Testis (tissue), 2 donors: ENCODE measurements at regions not wholly inside any gene's neighbourhood (a gene's known extent, or its start where the extent isn't known, plus 50 kb on each side); places are given as distances from the start of the nearest gene placed in this dataset.

Source experiments
- DNase-seq: peaks from one replicate; pipeline ENCODE4 v3.0.0-alpha.2; 2019
- H3K27ac ChIP-seq, 2 donors: fragments of 200-600 bp; sonication (generic); one replicate each; pipeline ENCODE4 v1.5.1; 2019
- H3K27me3 ChIP-seq: fragments of 200-600 bp; sonication (generic); one replicate; pipeline ENCODE4 v1.5.1; 2019
- H3K36me3 ChIP-seq: fragments of 200-600 bp; sonication (generic); one replicate; pipeline ENCODE4 v1.5.1; 2017; ENCODE audit warnings: low read depth; ENCODE audit errors: missing control alignments
- H3K4me1 ChIP-seq: fragments of 200-600 bp; sonication (generic); one replicate; pipeline ENCODE4 v1.5.1; 2019
- H3K4me3 ChIP-seq, 2 donors: fragments of 200-600 bp; sonication (generic); one replicate each; pipeline ENCODE4 v1.5.1; 2017 to 2019
- H3K9me3 ChIP-seq: fragments of 200-600 bp; sonication (generic); one replicate; pipeline ENCODE4 v1.5.1; 2017
- CTCF ChIP-seq, 3 experiments: fragments of 450-650 bp in 2 of 3; fragments of 200-600 bp in 1 of 3; sonication (generic) in 1 of 3; IDR thresholded peaks; one replicate each; pipeline ENCODE4 v1.5.1; 2016 to 2019; ENCODE audit warnings: antibody characterized with exemption in 3 of 3, mild to moderate bottlenecking in 2 of 3, moderate library complexity in 1 of 3
- POLR2A ChIP-seq: fragments of 450-650 bp; IDR thresholded peaks from one replicate; pipeline ENCODE4 v1.6.1; 2017; ENCODE audit warnings: antibody characterized with exemption, mild to moderate bottlenecking, moderate library complexity
- WGBS, 2 donors: methylation state at CpG; one replicate each; pipeline ENCODE4 v1.1.5; 2018; 5-methylcytosine and 5-hydroxymethylcytosine counted together
- intact Hi-C: fragments of 100-400 bp; cut with DNase I; formaldehyde crosslinking; loops from one replicate; pipeline ENCODE4 v1.15.1; 2023; ENCODE audit warnings: low total_unique reads

GRCh38 chr18:2360861-2361260 lies 210.4 kb downstream of the METTL4 start:
- no peaks in the 10 kb centered on the region for H3K36me3 ChIP-seq
- no peak overlapping the region for H3K27ac ChIP-seq
- no peak for TF ChIP-seq POLR2A
- TF ChIP-seq CTCF (IDR thresholded peaks at IDR 0.05): no peak
- no peaks in the 10 kb centered on the region for H3K27me3 ChIP-seq
- 17 to 25% methylated on average over 1 of the region's 1 CpG for WGBS, 2 donors
- H3K9me3 ChIP-seq: no peaks in the 10 kb centered on the region
- DNase-seq: no peak
- no peaks in the 10 kb centered on the region for H3K4me1 ChIP-seq
- intact Hi-C loops: no loop called here
- H3K4me3 ChIP-seq: no peak overlapping the region

GRCh38 chr18:2368102-2368501 lies 203.2 kb downstream of the METTL4 start:
- no peaks in the 10 kb centered on the region for H3K9me3 ChIP-seq
- no peaks in the 10 kb centered on the region for H3K4me1 ChIP-seq
- H3K27me3 ChIP-seq: no peaks in the 10 kb centered on the region
- TF ChIP-seq CTCF (IDR thresholded peaks at IDR 0.05) (no peak), POLR2A (no peak)
- no peaks in the 10 kb centered on the region for H3K36me3 ChIP-seq
- intact Hi-C loops: no loop called here
- DNase-seq: no peak
- WGBS, 2 donors: 93 to 95% methylated on average over 3 of the region's 3 CpGs
- H3K4me3 ChIP-seq: no peak overlapping the region
- H3K27ac ChIP-seq: no peak overlapping the region

GRCh38 chr18:2376707-2377106 lies 194.6 kb downstream of the METTL4 start:
- 73 to 86% methylated on average over 2 of the region's 2 CpGs for WGBS, 2 donors
- no peaks in the 10 kb centered on the region for H3K9me3 ChIP-seq
- TF ChIP-seq POLR2A (no peak), CTCF (IDR thresholded peaks at IDR 0.05) (no peak)

GRCh38 chr18:2380101-2380500 lies 191.2 kb downstream of the METTL4 start:
- intact Hi-C loops: no loop called here
- Histone ChIP-seq H3K9me3 (no peaks in the 10 kb centered on the region), H3K27ac (no peak overlapping the region), H3K4me1 (no peaks in the 10 kb centered on the region), H3K4me3 (no peak overlapping the region), H3K36me3 (no peaks in the 10 kb centered on the region), H3K27me3 (no peaks in the 10 kb centered on the region)
- WGBS, 2 donors: 40 to 60% methylated on average over 2 of the region's 2 CpGs
- no peak for DNase-seq
- no peak for TF ChIP-seq POLR2A
- no peak for TF ChIP-seq CTCF (IDR thresholded peaks at IDR 0.05)

More at GRCh38 chr18:2376707-2377106, 194.6 kb downstream of the METTL4 start:
- no peaks in the 10 kb centered on the region for H3K27me3 ChIP-seq
- intact Hi-C loops: no loop called here
- H3K4me1 ChIP-seq: no peaks in the 10 kb centered on the region
- no peaks in the 10 kb centered on the region for H3K36me3 ChIP-seq
- peak; percentile 19 for DNase-seq
- H3K4me3 ChIP-seq: no peak overlapping the region
- no peak overlapping the region for H3K27ac ChIP-seq

- 84 to 93% methylated on average over 2 of the region's 2 CpGs for WGBS, 2 donors
- intact Hi-C loops: no loop called here
- no peak overlapping the region for H3K4me3 ChIP-seq
- TF ChIP-seq POLR2A (no peak), CTCF (IDR thresholded peaks at IDR 0.05) (no peak)
- no peaks in the 10 kb centered on the region for H3K4me1 ChIP-seq
- DNase-seq: no peak
- no peaks in the 10 kb centered on the region for H3K9me3 ChIP-seq
- no peaks in the 10 kb centered on the region for H3K36me3 ChIP-seq
- no peak overlapping the region for H3K27ac ChIP-seq
- H3K27me3 ChIP-seq: no peaks in the 10 kb centered on the region
These were observed 189.8 kb downstream of the METTL4 start for GRCh38 chr18:2381539-2381938.
